HEK293T (cell line): ENCODE measurements at regions not wholly inside any gene's neighbourhood (a gene's known extent, or its start where the extent isn't known, plus 50 kb on each side); places are given as distances from the start of the nearest gene placed in this dataset.

Experiments
- ARNT ChIP-seq: fragments of 450-650 bp; IDR thresholded peaks from 2 replicates; pipeline ENCODE4 v1.6.1; 2017; ENCODE audit warnings: mild to moderate bottlenecking
- BHLHE40 ChIP-seq: fragments of 450-650 bp; IDR thresholded peaks from 2 replicates; pipeline ENCODE4 v1.6.1; 2016; ENCODE audit warnings: mild to moderate bottlenecking, moderate library complexity, borderline replicate concordance
- CTBP1 ChIP-seq: fragments of 450-650 bp; IDR thresholded peaks from 2 replicates; pipeline ENCODE4 v1.6.1; 2016; ENCODE audit warnings: borderline replicate concordance
- ELF4 ChIP-seq: fragments of 450-650 bp; IDR thresholded peaks from 2 replicates; pipeline ENCODE4 v1.6.1; 2017; ENCODE audit warnings: antibody characterized with exemption
- FOXA1 ChIP-seq: fragments of 450-650 bp; IDR thresholded peaks from 2 replicates; pipeline ENCODE4 v1.6.1; 2016; ENCODE audit warnings: mild to moderate bottlenecking
- FOXK2 ChIP-seq: fragments of 450-650 bp; IDR thresholded peaks from 2 replicates; pipeline ENCODE4 v1.6.1; 2016; ENCODE audit warnings: mild to moderate bottlenecking
- FOXM1 ChIP-seq: fragments of 450-650 bp; IDR thresholded peaks from 2 replicates; pipeline ENCODE4 v1.6.1; 2017; ENCODE audit warnings: mild to moderate bottlenecking, borderline replicate concordance
- HDGF ChIP-seq: fragments of 450-650 bp; IDR thresholded peaks from 2 replicates; pipeline ENCODE4 v1.6.1; 2017; ENCODE audit warnings: antibody characterized with exemption, borderline replicate concordance
- SP1 ChIP-seq: fragments of 450-650 bp; IDR thresholded peaks from 2 replicates; pipeline ENCODE4 v1.6.1; 2017
- SUZ12 ChIP-seq: fragments of 450-650 bp; IDR thresholded peaks from 2 replicates; pipeline ENCODE4 v1.6.1; 2016; ENCODE audit warnings: mild to moderate bottlenecking
- TARDBP ChIP-seq: fragments of 450-650 bp; IDR thresholded peaks from 2 replicates; pipeline ENCODE4 v1.6.1; 2016
- ZNF384 ChIP-seq: fragments of 450-650 bp; IDR thresholded peaks from 2 replicates; pipeline ENCODE4 v1.6.1; 2016
- TF ChIP-seq, protein P1 (sequence below): fragments of 450-650 bp; IDR thresholded peaks from 2 replicates; pipeline ENCODE4 v1.6.1; 2016

DNA sequence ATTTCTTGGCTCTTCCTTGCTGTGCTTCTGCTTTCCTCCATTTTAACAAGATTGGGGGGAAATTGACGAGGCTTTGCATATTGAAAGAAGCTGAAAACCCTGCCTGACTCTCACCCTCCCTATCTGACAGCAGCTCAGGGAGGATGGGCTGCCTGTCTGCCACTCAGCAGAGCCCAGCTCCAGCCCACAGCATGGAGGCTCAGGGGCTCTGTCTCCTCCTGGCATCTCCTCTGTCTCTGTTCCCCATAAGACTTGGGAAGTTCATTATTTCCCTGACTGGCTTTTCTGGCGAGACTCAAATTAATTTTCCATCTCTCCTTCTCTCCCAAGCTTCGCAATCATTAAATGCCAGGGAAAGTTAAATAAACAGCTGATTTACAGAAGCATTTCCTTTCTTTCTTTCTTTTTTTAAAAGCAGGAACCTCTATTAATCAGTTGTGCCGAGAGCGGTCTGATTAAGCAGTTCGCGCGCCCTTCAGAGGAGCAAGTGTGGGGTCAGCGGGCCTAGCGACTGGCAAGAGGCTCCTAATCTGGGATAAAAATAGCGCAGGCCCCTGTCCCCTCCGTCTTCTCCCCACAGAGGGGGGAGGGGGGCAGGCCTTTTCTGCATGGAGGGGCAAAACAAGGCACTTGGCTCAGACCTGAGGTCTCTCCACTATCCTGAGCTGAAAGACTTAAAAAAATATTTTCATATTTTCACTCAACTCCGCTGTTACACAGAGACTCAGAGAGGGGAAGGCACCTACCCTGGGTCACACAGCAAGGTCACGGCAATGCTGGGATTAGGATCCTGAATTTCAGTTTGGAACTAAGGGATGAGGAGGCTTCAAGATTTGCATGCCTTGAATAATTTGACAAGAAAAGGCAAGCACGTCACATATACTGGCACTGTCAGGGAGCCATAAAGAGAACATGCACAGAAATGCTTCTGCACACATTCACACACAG lies 170.4 kb downstream of the ACTL8 start:
- TF ChIP-seq FOXA1, result no peak
- no peak for TF ChIP-seq SP1
- TF ChIP-seq FOXM1, result no peak
- TF ChIP-seq ARNT, result no peak
- TF ChIP-seq FOXK2, result no peak
- TF ChIP-seq ELF4, result no peak
- TF ChIP-seq ZNF384, result no peak
- TF ChIP-seq TARDBP, result no peak
- no peak for TF ChIP-seq CTBP1
- TF ChIP-seq SUZ12, result no peak
- TF ChIP-seq HDGF, result no peak
- TF ChIP-seq, protein P1, sequence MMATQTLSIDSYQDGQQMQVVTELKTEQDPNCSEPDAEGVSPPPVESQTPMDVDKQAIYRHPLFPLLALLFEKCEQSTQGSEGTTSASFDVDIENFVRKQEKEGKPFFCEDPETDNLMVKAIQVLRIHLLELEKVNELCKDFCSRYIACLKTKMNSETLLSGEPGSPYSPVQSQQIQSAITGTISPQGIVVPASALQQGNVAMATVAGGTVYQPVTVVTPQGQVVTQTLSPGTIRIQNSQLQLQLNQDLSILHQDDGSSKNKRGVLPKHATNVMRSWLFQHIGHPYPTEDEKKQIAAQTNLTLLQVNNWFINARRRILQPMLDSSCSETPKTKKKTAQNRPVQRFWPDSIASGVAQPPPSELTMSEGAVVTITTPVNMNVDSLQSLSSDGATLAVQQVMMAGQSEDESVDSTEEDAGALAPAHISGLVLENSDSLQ, result no peak
- TF ChIP-seq BHLHE40, result no peak
